Globus pallidus (tissue), 1 donor: ENCODE measurements at regions not wholly inside any gene's neighbourhood (a gene's known extent, or its start where the extent isn't known, plus 50 kb on each side); places are given as distances from the start of the nearest gene placed in this dataset.
"Not testable (repeated sequence)": the region's sequence is repeated elsewhere in the genome, so short reads cannot be mapped to it uniquely, and the experiment has no call there.

Source experiments
- DNase-seq: peaks from one replicate; pipeline ENCODE4 v3.0.0-alpha.2; 2015; ENCODE audit warnings: low spot score

GRCh38 chr10:33703501-33704213, 369.2 kb upstream of the NRP1 start:
- no peak for DNase-seq

GRCh38 chr10:33698033-33698432, 363.6 kb upstream of the NRP1 start:
- no peak for DNase-seq

GRCh38 chr10:33697016-33697415, 362.5 kb upstream of the NRP1 start:
- no peak for DNase-seq

- no peak for DNase-seq
These were observed 361.1 kb upstream of the NRP1 start for GRCh38 chr10:33695536-33695935.

- not testable (repeated sequence) for DNase-seq
These were observed 356.1 kb upstream of the NRP1 start for GRCh38 chr10:33690536-33690935.

GRCh38 chr10:33688506-33688905, 354.0 kb upstream of the NRP1 start:
- no peak for DNase-seq

- DNase-seq, result no peak
These were observed 349.7 kb upstream of the NRP1 start for GRCh38 chr10:33684211-33684611.

GRCh38 chr10:33681595-33681994, 347.1 kb upstream of the NRP1 start:
- DNase-seq, result no peak

GRCh38 chr10:33680036-33680435, 345.6 kb upstream of the NRP1 start:
- no peak for DNase-seq

GRCh38 chr10:33676606-33677339, 342.3 kb upstream of the NRP1 start:
- DNase-seq, result no peak

GRCh38 chr10:33674986-33675599, 340.6 kb upstream of the NRP1 start:
- no peak for DNase-seq

GRCh38 chr10:33674491-33674890, 340.0 kb upstream of the NRP1 start:
- no peak for DNase-seq

- DNase-seq, result no peak
These were observed 339.5 kb upstream of the NRP1 start for GRCh38 chr10:33673839-33674415.

GRCh38 chr10:33669904-33670303, 335.4 kb upstream of the NRP1 start:
- DNase-seq, result no peak

GRCh38 chr10:33666686-33667480, 332.4 kb upstream of the NRP1 start:
- no peak for DNase-seq

- no peak for DNase-seq
These were observed 331.0 kb upstream of the NRP1 start for GRCh38 chr10:33665501-33665900.

- no peak for DNase-seq
These were observed 329.6 kb upstream of the NRP1 start for GRCh38 chr10:33664070-33664469.

GRCh38 chr10:33661580-33662336, 327.3 kb upstream of the NRP1 start:
- peak; percentile 70 for DNase-seq

GRCh38 chr10:33660329-33660728, 325.9 kb upstream of the NRP1 start:
- DNase-seq, result no peak

GRCh38 chr10:33657913-33658312, 323.4 kb upstream of the NRP1 start:
- no peak for DNase-seq
